Endothelial cell of umbilical vein (primary cell): ENCODE measurements at regions not wholly inside any gene's neighbourhood (a gene's known extent, or its start where the extent isn't known, plus 50 kb on each side); places are given as distances from the start of the nearest gene placed in this dataset.

Experiments
- BruUV-seq: library from RNA; stranded (reverse); fragments of 400-500 nt; replicated peaks from 2 replicates; lab custom pipeline; 2021; lab: Mats Ljungman, UMichigan
- CTCF ChIA-PET: fragments of 300-600, 350-600 bp; sonication (Branson Sonifier 250); formaldehyde crosslinking; loops from one replicate; lab custom pipeline; 2021; ENCODE audit warnings: antibody characterized with exemption, inconsistent platforms; lab: Charles Lee
- POLR2A ChIA-PET: fragments of 300-600, 350-600 bp; sonication (Branson Sonifier 250); formaldehyde crosslinking; loops from one replicate; lab custom pipeline; 2021; ENCODE audit warnings: antibody characterized with exemption, inconsistent platforms; lab: Charles Lee
- DNase-seq: peaks from one replicate; pipeline ENCODE4 v3.0.0-alpha.2; 2011; ENCODE audit warnings: low read depth, low spot score
- FAIRE-seq: peaks from 2 replicates; lab custom pipeline; 2011; peaks lifted over from hg19 to GRCh38; lab: Jason Lieb, UNC
- H2AFZ ChIP-seq: 2 replicates; pipeline ENCODE4 v1.6.0; 2012; ENCODE audit warnings: low read depth, low read length, control low read depth, inconsistent platforms
- H3K27ac ChIP-seq: 2 replicates; pipeline ENCODE4 v1.5.1; 2011; ENCODE audit warnings: low read depth, mild to moderate bottlenecking, control low read depth, low read length, moderate library complexity; ENCODE audit not compliant: insufficient read depth
- H3K27me3 ChIP-seq, 2 experiments: 2 replicates each; pipeline versions ENCODE4 v1.6.0 to v1.6.1; 2011; ENCODE audit warnings: low read length in 2 of 2, mixed read lengths in 1 of 2; ENCODE audit not compliant: control insufficient read depth in 2 of 2, insufficient read depth in 2 of 2
- H3K36me3 ChIP-seq, 2 experiments: 2 replicates in 1 of 2; 3 replicates in 1 of 2; pipeline ENCODE4 v1.5.1; 2011; ENCODE audit warnings: low read length in 2 of 2, mild to moderate bottlenecking in 1 of 2, moderate library complexity in 1 of 2; ENCODE audit not compliant: control insufficient read depth in 2 of 2, insufficient read depth in 2 of 2; ENCODE audit errors: extremely low read depth in 1 of 2
- H3K4me1 ChIP-seq: 3 replicates; pipeline ENCODE4 v1.5.1; 2011; ENCODE audit warnings: mild to moderate bottlenecking, low read length; ENCODE audit not compliant: control insufficient read depth, insufficient read depth; ENCODE audit errors: extremely low read depth
- H3K4me2 ChIP-seq: 2 replicates; pipeline ENCODE4 v1.6.1; 2011; ENCODE audit warnings: low read length, control low read depth, mixed read lengths; ENCODE audit not compliant: insufficient read depth
- H3K4me3 ChIP-seq, 3 experiments: fragments of 200-600 bp in 1 of 3; sonication (generic), shearing (Covaris generic) in 1 of 3; replicated peaks in 1 of 3; 2 replicates each; pipeline ENCODE4 v1.5.1; 2011 to 2016; ENCODE audit warnings: control low read depth in 3 of 3, low read length in 3 of 3, mild to moderate bottlenecking in 2 of 3, inconsistent platforms in 1 of 3, low read depth in 1 of 3, moderate library complexity in 1 of 3; ENCODE audit not compliant: insufficient read depth in 1 of 3
- H3K79me2 ChIP-seq: 2 replicates; pipeline ENCODE4 v1.6.0; 2012; ENCODE audit warnings: low read length, inconsistent platforms; ENCODE audit not compliant: control insufficient read depth, insufficient read depth
- H3K9ac ChIP-seq: replicated peaks from 2 replicates; pipeline ENCODE3; 2011; ENCODE audit warnings: low read length, control low read depth; ENCODE audit not compliant: insufficient read depth; ENCODE audit errors: extremely low read depth
- H3K9me1 ChIP-seq: replicated peaks from 3 replicates; pipeline ENCODE4 v1.6.0; 2011; ENCODE audit warnings: mild to moderate bottlenecking, low read length; ENCODE audit not compliant: control insufficient read depth, insufficient read depth; ENCODE audit errors: extremely low read depth
- H3K9me3 ChIP-seq: replicated peaks from 2 replicates; pipeline ENCODE4 v1.5.1; 2012; ENCODE audit warnings: low read length, inconsistent platforms; ENCODE audit not compliant: control insufficient read depth, insufficient read depth
- H4K20me1 ChIP-seq: replicated peaks from 2 replicates; pipeline ENCODE3; 2011; ENCODE audit warnings: mild to moderate bottlenecking, low read length; ENCODE audit not compliant: control insufficient read depth, insufficient read depth; ENCODE audit errors: extremely low read depth
- EZH2 ChIP-seq: IDR thresholded peaks from 2 replicates; pipeline ENCODE4 v1.6.1; 2012; ENCODE audit warnings: borderline replicate concordance, low read depth, mild to moderate bottlenecking, moderate library complexity, low read length, inconsistent platforms; ENCODE audit not compliant: severe bottlenecking
- FOS ChIP-seq: IDR thresholded peaks from 2 replicates; pipeline ENCODE4 v1.6.1; 2011; ENCODE audit warnings: mild to moderate bottlenecking, low read length, moderate library complexity, borderline replicate concordance; ENCODE audit not compliant: insufficient read depth
- GATA2 ChIP-seq: IDR thresholded peaks from 2 replicates; pipeline ENCODE4 v1.7.0; 2011; ENCODE audit warnings: low read depth, mild to moderate bottlenecking, moderate library complexity, mixed read lengths, low read length; ENCODE audit not compliant: insufficient read length, insufficient read depth
- JUN ChIP-seq: IDR thresholded peaks from 2 replicates; pipeline ENCODE4 v1.6.1; 2011; ENCODE audit warnings: borderline replicate concordance, low read depth; ENCODE audit not compliant: insufficient read length, insufficient read depth
- MYC ChIP-seq: IDR thresholded peaks from one replicate; pipeline ENCODE4 v1.6.1; 2011; ENCODE audit warnings: mild to moderate bottlenecking, low read depth, low read length
- POLR2A ChIP-seq: IDR thresholded peaks from 2 replicates; pipeline ENCODE4 v1.6.1; 2012; ENCODE audit warnings: low read depth, mild to moderate bottlenecking, control low read depth, low read length
- POLR2AphosphoS5 ChIP-seq: IDR thresholded peaks from 2 replicates; pipeline ENCODE4 v1.6.1; 2012; ENCODE audit warnings: low read depth, mild to moderate bottlenecking, control low read depth, low read length, moderate library complexity; ENCODE audit not compliant: insufficient read depth
- dilution Hi-C: fragments of 300-500 bp; cut with MboI; formaldehyde crosslinking; loops from one replicate; pipeline ENCODE4 v1.15.0; 2019; ENCODE audit warnings: low sequenced_read_pairs; ENCODE audit not compliant: extremely low pct_ligation_motif_present
- intact Hi-C: fragments of 100-400 bp; cut with micrococcal nuclease; formaldehyde crosslinking; loops from one replicate; pipeline ENCODE4 v1.10.0; 2022
- TF ChIP-seq, protein P1 (sequence below): IDR thresholded peaks from 2 replicates; pipeline ENCODE4 v1.6.1; 2011; ENCODE audit not compliant: insufficient read depth, insufficient read length
- TF ChIP-seq, protein P2 (sequence below), 2 donors: IDR thresholded peaks; 1 replicate in 1 of 2; 2 replicates in 1 of 2; pipeline ENCODE4 v1.5.1; 2011; ENCODE audit warnings: low read length in 2 of 2, mild to moderate bottlenecking in 2 of 2, moderate library complexity in 2 of 2, control low read depth in 1 of 2, inconsistent platforms in 1 of 2, low read depth in 1 of 2; ENCODE audit not compliant: insufficient read depth in 1 of 2; ENCODE audit errors: extremely low read depth in 1 of 2

GRCh38 chr4:181650033-181650825, 593.0 kb upstream of the TENM3 start:
- ChIA-PET CTCF (no interaction called here), POLR2A (no interaction called here)
- intact Hi-C loops: no loop called here
- H2AFZ ChIP-seq: no peak overlapping the region
- no peak for DNase-seq
- H3K79me2 ChIP-seq: no peaks in the 10 kb centered on the region
- no peaks in the 10 kb centered on the region for H3K27me3 ChIP-seq
- TF ChIP-seq EZH2 (no peak), GATA2 (no peak), FOS (no peak), POLR2A (no peak), POLR2AphosphoS5 (no peak), MYC (no peak), JUN (no peak)
- TF ChIP-seq, protein P1, sequence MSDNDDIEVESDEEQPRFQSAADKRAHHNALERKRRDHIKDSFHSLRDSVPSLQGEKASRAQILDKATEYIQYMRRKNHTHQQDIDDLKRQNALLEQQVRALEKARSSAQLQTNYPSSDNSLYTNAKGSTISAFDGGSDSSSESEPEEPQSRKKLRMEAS: no peak
- TF ChIP-seq, protein P2, sequence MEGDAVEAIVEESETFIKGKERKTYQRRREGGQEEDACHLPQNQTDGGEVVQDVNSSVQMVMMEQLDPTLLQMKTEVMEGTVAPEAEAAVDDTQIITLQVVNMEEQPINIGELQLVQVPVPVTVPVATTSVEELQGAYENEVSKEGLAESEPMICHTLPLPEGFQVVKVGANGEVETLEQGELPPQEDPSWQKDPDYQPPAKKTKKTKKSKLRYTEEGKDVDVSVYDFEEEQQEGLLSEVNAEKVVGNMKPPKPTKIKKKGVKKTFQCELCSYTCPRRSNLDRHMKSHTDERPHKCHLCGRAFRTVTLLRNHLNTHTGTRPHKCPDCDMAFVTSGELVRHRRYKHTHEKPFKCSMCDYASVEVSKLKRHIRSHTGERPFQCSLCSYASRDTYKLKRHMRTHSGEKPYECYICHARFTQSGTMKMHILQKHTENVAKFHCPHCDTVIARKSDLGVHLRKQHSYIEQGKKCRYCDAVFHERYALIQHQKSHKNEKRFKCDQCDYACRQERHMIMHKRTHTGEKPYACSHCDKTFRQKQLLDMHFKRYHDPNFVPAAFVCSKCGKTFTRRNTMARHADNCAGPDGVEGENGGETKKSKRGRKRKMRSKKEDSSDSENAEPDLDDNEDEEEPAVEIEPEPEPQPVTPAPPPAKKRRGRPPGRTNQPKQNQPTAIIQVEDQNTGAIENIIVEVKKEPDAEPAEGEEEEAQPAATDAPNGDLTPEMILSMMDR (IDR thresholded peaks at IDR 0.05; ENCODE audit: extremely low read depth in 1 of 2, insufficient read depth in 1 of 2, low read depth in 1 of 2, low read length in 2 of 2): no peak
- no peaks in the 10 kb centered on the region for H3K9me1 ChIP-seq
- H3K36me3 ChIP-seq: no peaks in the 10 kb centered on the region
- no peak overlapping the region for H3K9ac ChIP-seq
- no TSS peak for BruUV-seq
- dilution Hi-C loops: no loop called here
- H3K27ac ChIP-seq: no peak overlapping the region
- no peak overlapping the region for H3K4me3 ChIP-seq
- no peak overlapping the region for H3K4me2 ChIP-seq
- no peaks in the 10 kb centered on the region for H3K4me1 ChIP-seq
- no peak for FAIRE-seq
- peaks cover 8% of the 10 kb centered on the region for H3K9me3 ChIP-seq
- no peaks in the 10 kb centered on the region for H4K20me1 ChIP-seq
